Chondrocyte (in vitro differentiated cells): ENCODE measurements at regions not wholly inside any gene's neighbourhood (a gene's known extent, or its start where the extent isn't known, plus 50 kb on each side); places are given as distances from the start of the nearest gene placed in this dataset.

ENCODE experiments used
- DNase-seq: peaks from one replicate; pipeline ENCODE4 v3.0.0; 2021; ENCODE audit warnings: mixed read lengths, low spot score
- H3K27ac Mint-ChIP-seq: one replicate; pipeline ENCODE4 v1.8.0; 2021; ENCODE audit warnings: mild to moderate bottlenecking, moderate library complexity, mixed read lengths; ENCODE audit not compliant: unreplicated experiment
- H3K27me3 Mint-ChIP-seq: 2 replicates; pipeline ENCODE4 v1.8.0; 2021; ENCODE audit warnings: low read depth, mixed read lengths
- H3K36me3 Mint-ChIP-seq: 2 replicates; pipeline ENCODE4 v1.8.0; 2021; ENCODE audit warnings: low read depth, mixed read lengths
- H3K4me1 Mint-ChIP-seq: 2 replicates; pipeline ENCODE4 v1.8.0; 2021; ENCODE audit warnings: low read depth, mild to moderate bottlenecking, mixed read lengths
- H3K4me3 Mint-ChIP-seq: one replicate; pipeline ENCODE4 v1.8.0; 2021; ENCODE audit warnings: mild to moderate bottlenecking, moderate library complexity, mixed read lengths; ENCODE audit not compliant: unreplicated experiment
- H3K9me3 Mint-ChIP-seq: 2 replicates; pipeline ENCODE4 v1.8.0; 2021; ENCODE audit warnings: low read depth, mixed read lengths
- TF ChIP-seq, protein P1 (sequence below): fragments of 200-600 bp; sonication (generic); IDR thresholded peaks from 2 replicates; pipeline ENCODE4 v1.5.0; 2021; ENCODE audit warnings: antibody characterized with exemption, mild to moderate bottlenecking, moderate library complexity

- Mint-ChIP-seq H3K36me3 (no peaks in the 10 kb centered on the region), H3K9me3 (peaks cover 25% of the 10 kb centered on the region), H3K4me3 (no peak overlapping the region), H3K4me1 (no peaks in the 10 kb centered on the region), H3K27ac (no peak overlapping the region), H3K27me3 (no peaks in the 10 kb centered on the region)
- no peak for DNase-seq
- TF ChIP-seq, protein P1, sequence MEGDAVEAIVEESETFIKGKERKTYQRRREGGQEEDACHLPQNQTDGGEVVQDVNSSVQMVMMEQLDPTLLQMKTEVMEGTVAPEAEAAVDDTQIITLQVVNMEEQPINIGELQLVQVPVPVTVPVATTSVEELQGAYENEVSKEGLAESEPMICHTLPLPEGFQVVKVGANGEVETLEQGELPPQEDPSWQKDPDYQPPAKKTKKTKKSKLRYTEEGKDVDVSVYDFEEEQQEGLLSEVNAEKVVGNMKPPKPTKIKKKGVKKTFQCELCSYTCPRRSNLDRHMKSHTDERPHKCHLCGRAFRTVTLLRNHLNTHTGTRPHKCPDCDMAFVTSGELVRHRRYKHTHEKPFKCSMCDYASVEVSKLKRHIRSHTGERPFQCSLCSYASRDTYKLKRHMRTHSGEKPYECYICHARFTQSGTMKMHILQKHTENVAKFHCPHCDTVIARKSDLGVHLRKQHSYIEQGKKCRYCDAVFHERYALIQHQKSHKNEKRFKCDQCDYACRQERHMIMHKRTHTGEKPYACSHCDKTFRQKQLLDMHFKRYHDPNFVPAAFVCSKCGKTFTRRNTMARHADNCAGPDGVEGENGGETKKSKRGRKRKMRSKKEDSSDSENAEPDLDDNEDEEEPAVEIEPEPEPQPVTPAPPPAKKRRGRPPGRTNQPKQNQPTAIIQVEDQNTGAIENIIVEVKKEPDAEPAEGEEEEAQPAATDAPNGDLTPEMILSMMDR = no peak
These were observed 1351.7 kb upstream of the ADGRL3 start for GRCh38 chr4:59848457-59848856.

GRCh38 chr4:59855630-59856352, 1344.3 kb upstream of the ADGRL3 start:
- Mint-ChIP-seq H3K4me3 (no peak overlapping the region), H3K36me3 (no peaks in the 10 kb centered on the region), H3K4me1 (no peaks in the 10 kb centered on the region), H3K9me3 (no peaks in the 10 kb centered on the region), H3K27me3 (peaks cover 5% of the 10 kb centered on the region), H3K27ac (no peak overlapping the region)
- peak; percentile 76 for DNase-seq
- TF ChIP-seq, protein P1 = no peak

DNA sequence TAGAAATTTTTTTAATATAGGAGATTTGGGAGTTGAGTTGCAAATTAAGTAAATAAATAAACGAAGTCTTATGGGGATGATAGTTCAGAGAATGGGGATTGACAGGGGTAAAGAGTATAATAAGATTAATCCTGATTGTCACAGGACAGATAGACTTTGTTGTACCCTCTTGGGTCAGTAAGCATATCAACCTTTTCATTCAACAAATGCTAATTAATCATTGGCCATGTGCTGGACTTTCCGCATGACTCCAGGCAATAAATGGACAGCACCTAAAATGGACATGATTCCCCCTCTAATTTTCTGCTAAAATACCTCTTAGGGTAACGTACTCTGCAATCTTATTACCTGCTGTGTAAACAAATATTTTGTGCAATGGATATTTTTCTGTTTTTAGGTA, 1331.1 kb upstream of the ADGRL3 start:
- DNase-seq = no peak
- TF ChIP-seq, protein P1 = no peak
- no peaks in the 10 kb centered on the region for H3K9me3 Mint-ChIP-seq
- H3K36me3 Mint-ChIP-seq = no peaks in the 10 kb centered on the region
- H3K4me3 Mint-ChIP-seq = no peak overlapping the region
- peaks cover 11% of the 10 kb centered on the region for H3K27me3 Mint-ChIP-seq
- no peaks in the 10 kb centered on the region for H3K4me1 Mint-ChIP-seq
- no peak overlapping the region for H3K27ac Mint-ChIP-seq

- TF ChIP-seq, protein P1 = no peak
- H3K27ac Mint-ChIP-seq = no peak overlapping the region
- H3K36me3 Mint-ChIP-seq = no peaks in the 10 kb centered on the region
- no peak overlapping the region for H3K4me3 Mint-ChIP-seq
- H3K9me3 Mint-ChIP-seq = no peaks in the 10 kb centered on the region
- no peaks in the 10 kb centered on the region for H3K4me1 Mint-ChIP-seq
- peaks cover 11% of the 10 kb centered on the region for H3K27me3 Mint-ChIP-seq
- DNase-seq = no peak
These were observed 1330.6 kb upstream of the ADGRL3 start for GRCh38 chr4:59869559-59869958.

DNA sequence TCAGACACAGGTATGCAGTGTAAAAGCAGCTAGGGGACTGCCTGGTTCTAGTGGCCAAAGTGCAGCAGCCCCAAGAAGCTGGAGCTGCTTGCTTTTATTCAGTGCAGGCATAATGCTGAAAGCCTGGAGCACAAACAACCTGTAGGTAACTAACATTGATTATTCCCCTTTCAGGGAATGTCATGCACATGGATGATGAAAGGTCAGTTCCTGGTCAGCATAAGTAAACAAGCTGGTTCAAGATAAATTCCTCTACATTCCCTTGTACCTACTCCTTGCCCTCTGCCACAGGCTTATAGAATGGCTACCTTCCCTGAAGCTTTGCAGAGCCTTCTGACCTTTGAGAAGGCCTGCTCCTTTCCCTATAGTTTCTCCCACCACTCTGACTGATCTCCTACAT, 1318.5 kb upstream of the ADGRL3 start:
- DNase-seq = no peak
- H3K4me1 Mint-ChIP-seq = no peaks in the 10 kb centered on the region
- H3K4me3 Mint-ChIP-seq = no peak overlapping the region
- H3K27me3 Mint-ChIP-seq = peaks cover 3% of the 10 kb centered on the region
- H3K36me3 Mint-ChIP-seq = no peaks in the 10 kb centered on the region
- no peak overlapping the region for H3K27ac Mint-ChIP-seq
- no peaks in the 10 kb centered on the region for H3K9me3 Mint-ChIP-seq
- TF ChIP-seq, protein P1 = no peak
